ENCODE measurements at regions not wholly inside any gene's neighbourhood (a gene's known extent, or its start where the extent isn't known, plus 50 kb on each side); places are given as distances from the start of the nearest gene placed in this dataset.

- DNase-seq: no peak
- TF ChIP-seq CTCF (IDR thresholded peaks at IDR 0.05; ENCODE audit: low read length) (no peak), EZH2phosphoT487 (IDR thresholded peaks at IDR 0.05; ENCODE audit: low read length) (no peak)
Observed at GRCh38 chr7:68265258-68265657, 1268.6 kb downstream of the TYW1 start.

GRCh38 chr7:68266004-68266579 is 1269.5 kb downstream of the TYW1 start:
- Histone ChIP-seq H3K9me3 (replicated peaks; ENCODE audit: insufficient read depth, low read length) (no peaks in the 10 kb centered on the region), H4K20me1 (ENCODE audit: insufficient read depth, low read length) (no peaks in the 10 kb centered on the region), H3K79me2 (ENCODE audit: low read length) (no peaks in the 10 kb centered on the region), H2AFZ (ENCODE audit: low read length) (no peak overlapping the region), H3K36me3 (replicated peaks; ENCODE audit: insufficient read depth, low read length) (no peaks in the 10 kb centered on the region), H3K27me3 (replicated peaks; ENCODE audit: insufficient read depth, low read length) (no peaks in the 10 kb centered on the region), H3K4me3 (ENCODE audit: low read length) (no peak overlapping the region), H3K4me1 (ENCODE audit: low read length) (no peaks in the 10 kb centered on the region; the same call in 1 of the 2 replicates), H3F3A (ENCODE audit: insufficient read depth, low read length) (no peaks in the 10 kb centered on the region), H3K27ac (ENCODE audit: low read length) (no peak overlapping the region), H3K9me2 (replicated peaks; ENCODE audit: insufficient read depth, low read length) (no peaks in the 10 kb centered on the region), H3K9ac (ENCODE audit: low read length) (no peak overlapping the region), H3K4me2 (ENCODE audit: low read depth, low read length) (no peak overlapping the region)
- DNase-seq: no peak
- TF ChIP-seq EZH2phosphoT487 (IDR thresholded peaks at IDR 0.05; ENCODE audit: low read length): no peak
- TF ChIP-seq EZH2 (optimal IDR thresholded peaks at IDR 0.05; ENCODE audit: low read depth, low read length): no peak
- TF ChIP-seq CTCF (IDR thresholded peaks at IDR 0.05; ENCODE audit: low read length): no peak

More at GRCh38 chr7:68265258-68265657, 1268.6 kb downstream of the TYW1 start:
- no peaks in the 10 kb centered on the region for H3K79me2 ChIP-seq (ENCODE audit: low read length)
- no peaks in the 10 kb centered on the region for H3K9me2 ChIP-seq (replicated peaks; ENCODE audit: insufficient read depth, low read length)
- H2AFZ ChIP-seq (ENCODE audit: low read length): no peak overlapping the region
- no peak overlapping the region for H3K4me3 ChIP-seq (ENCODE audit: low read length)
- H3K27me3 ChIP-seq (replicated peaks; ENCODE audit: insufficient read depth, low read length): no peaks in the 10 kb centered on the region
- no peak overlapping the region for H3K27ac ChIP-seq (ENCODE audit: low read length)
- H3K9me3 ChIP-seq (replicated peaks; ENCODE audit: insufficient read depth, low read length): no peaks in the 10 kb centered on the region
- no peaks in the 10 kb centered on the region for H3F3A ChIP-seq (ENCODE audit: insufficient read depth, low read length)
- H3K9ac ChIP-seq (ENCODE audit: low read length): no peak overlapping the region
- no peak overlapping the region for H3K4me2 ChIP-seq (ENCODE audit: low read depth, low read length)
- no peaks in the 10 kb centered on the region; the same call in 1 of the 2 replicates for H3K4me1 ChIP-seq (ENCODE audit: low read length)
- H4K20me1 ChIP-seq (ENCODE audit: insufficient read depth, low read length): no peaks in the 10 kb centered on the region
- H3K36me3 ChIP-seq (replicated peaks; ENCODE audit: insufficient read depth, low read length): no peaks in the 10 kb centered on the region

GRCh38 chr7:68267486-68267885 is 1270.9 kb downstream of the TYW1 start:
- H3K27ac ChIP-seq (ENCODE audit: low read length): no peak overlapping the region
- no peak for DNase-seq
- H3K36me3 ChIP-seq (replicated peaks; ENCODE audit: insufficient read depth, low read length): no peaks in the 10 kb centered on the region
- no peak overlapping the region for H3K9ac ChIP-seq (ENCODE audit: low read length)
- TF ChIP-seq CTCF (IDR thresholded peaks at IDR 0.05; ENCODE audit: low read length) (no peak), EZH2 (optimal IDR thresholded peaks at IDR 0.05; ENCODE audit: low read depth, low read length) (no peak), EZH2phosphoT487 (IDR thresholded peaks at IDR 0.05; ENCODE audit: low read length) (no peak)
- no peaks in the 10 kb centered on the region for H3K27me3 ChIP-seq (replicated peaks; ENCODE audit: insufficient read depth, low read length)
- no peak overlapping the region for H3K4me3 ChIP-seq (ENCODE audit: low read length)
- no peaks in the 10 kb centered on the region for H3F3A ChIP-seq (ENCODE audit: insufficient read depth, low read length)
- H2AFZ ChIP-seq (ENCODE audit: low read length): no peak overlapping the region
- no peaks in the 10 kb centered on the region for H4K20me1 ChIP-seq (ENCODE audit: insufficient read depth, low read length)
- H3K4me1 ChIP-seq (ENCODE audit: low read length): no peaks in the 10 kb centered on the region; the same call in 1 of the 2 replicates
- no peaks in the 10 kb centered on the region for H3K9me2 ChIP-seq (replicated peaks; ENCODE audit: insufficient read depth, low read length)
- H3K4me2 ChIP-seq (ENCODE audit: low read depth, low read length): no peak overlapping the region
- no peaks in the 10 kb centered on the region for H3K79me2 ChIP-seq (ENCODE audit: low read length)
- no peaks in the 10 kb centered on the region for H3K9me3 ChIP-seq (replicated peaks; ENCODE audit: insufficient read depth, low read length)
